ENCODE measurements at regions not wholly inside any gene's neighbourhood (a gene's known extent, or its start where the extent isn't known, plus 50 kb on each side); places are given as distances from the start of the nearest gene placed in this dataset.

- TF ChIP-seq CTCF (IDR thresholded peaks at IDR 0.05; ENCODE audit: poor library complexity) (no peak), EZH2 (IDR thresholded peaks at IDR 0.05; ENCODE audit: borderline replicate concordance) (no peak), EZH2phosphoT487 (IDR thresholded peaks at IDR 0.05; ENCODE audit: low read depth, severe bottlenecking, unreplicated experiment) (no peak)
These were observed 152.5 kb upstream of the ZNF536 start for GRCh38 chr19:30219702-30220101.
